RCC 7860 (cell line): ENCODE measurements at regions not wholly inside any gene's neighbourhood (a gene's known extent, or its start where the extent isn't known, plus 50 kb on each side); places are given as distances from the start of the nearest gene placed in this dataset.

Experiments
- DNase-seq: peaks from one replicate; pipeline ENCODE4 v3.0.0-alpha.2; 2015; ENCODE audit warnings: low spot score
- FAIRE-seq: peaks from 2 replicates; lab custom pipeline; 2012; peaks lifted over from hg19 to GRCh38; lab: Jason Lieb, UNC

- DNase-seq: no peak
These were observed 213.0 kb downstream of the FOXO1 start for GRCh38 chr13:40453351-40454021.

GRCh38 chr13:40456397-40456953 lies 210.0 kb downstream of the FOXO1 start:
- no peak for FAIRE-seq
- no peak for DNase-seq

More at GRCh38 chr13:40453351-40454021, 213.0 kb downstream of the FOXO1 start:
- FAIRE-seq: no peak

- DNase-seq (no peak), FAIRE-seq (no peak)
These were observed 209.4 kb downstream of the FOXO1 start for GRCh38 chr13:40456979-40457553.

- no peak for FAIRE-seq
These were observed 208.3 kb downstream of the FOXO1 start for GRCh38 chr13:40457929-40458719.

GRCh38 chr13:40458720-40458990 lies 207.8 kb downstream of the FOXO1 start:
- FAIRE-seq: no peak

More at GRCh38 chr13:40457929-40458719, 208.3 kb downstream of the FOXO1 start:
- DNase-seq: no peak

GRCh38 chr13:40460116-40460515 lies 206.3 kb downstream of the FOXO1 start:
- DNase-seq (no peak), FAIRE-seq (no peak)

More at GRCh38 chr13:40458720-40458990, 207.8 kb downstream of the FOXO1 start:
- DNase-seq: no peak

- DNase-seq (no peak), FAIRE-seq (no peak)
These were observed 202.0 kb downstream of the FOXO1 start for GRCh38 chr13:40464337-40465014.

- DNase-seq (no peak), FAIRE-seq (no peak)
These were observed 201.4 kb downstream of the FOXO1 start for GRCh38 chr13:40465015-40465390.

GRCh38 chr13:40466272-40466671 lies 200.2 kb downstream of the FOXO1 start:
- FAIRE-seq (no peak), DNase-seq (no peak)

GRCh38 chr13:40468227-40468838 lies 198.1 kb downstream of the FOXO1 start:
- DNase-seq (no peak), FAIRE-seq (no peak)

- FAIRE-seq: no peak
- DNase-seq: no peak
These were observed 196.7 kb downstream of the FOXO1 start for GRCh38 chr13:40469581-40470310.

GRCh38 chr13:40470660-40471059 lies 195.8 kb downstream of the FOXO1 start:
- DNase-seq (no peak), FAIRE-seq (no peak)

GRCh38 chr13:40471076-40471475 lies 195.4 kb downstream of the FOXO1 start:
- no peak for FAIRE-seq

GRCh38 chr13:40471911-40472310 lies 194.5 kb downstream of the FOXO1 start:
- FAIRE-seq: no peak
- DNase-seq: no peak

More at GRCh38 chr13:40471076-40471475, 195.4 kb downstream of the FOXO1 start:
- DNase-seq: no peak

GRCh38 chr13:40472427-40473220 lies 193.8 kb downstream of the FOXO1 start:
- FAIRE-seq (no peak), DNase-seq (no peak)

- FAIRE-seq: no peak
These were observed 190.8 kb downstream of the FOXO1 start for GRCh38 chr13:40475617-40476016.

GRCh38 chr13:40476175-40476958 lies 190.1 kb downstream of the FOXO1 start:
- FAIRE-seq: no peak

More at GRCh38 chr13:40475617-40476016, 190.8 kb downstream of the FOXO1 start:
- DNase-seq: no peak

More at GRCh38 chr13:40476175-40476958, 190.1 kb downstream of the FOXO1 start:
- no peak for DNase-seq
